B cell (primary cell): ENCODE measurements at regions not wholly inside any gene's neighbourhood (a gene's known extent, or its start where the extent isn't known, plus 50 kb on each side); places are given as distances from the start of the nearest gene placed in this dataset.

Source experiments
- EZH2 ChIP-seq: IDR thresholded peaks from 2 replicates; pipeline ENCODE4 v1.6.1; 2012; ENCODE audit warnings: borderline replicate concordance, low read depth, mild to moderate bottlenecking, moderate library complexity, low read length; ENCODE audit not compliant: insufficient read depth, poor library complexity, severe bottlenecking
- TF ChIP-seq, protein P1 (sequence below): fragments of 200-600 bp; IDR thresholded peaks from one replicate; pipeline ENCODE4 v1.8.0; 2022; ENCODE audit warnings: antibody characterized with exemption, mild to moderate bottlenecking

DNA sequence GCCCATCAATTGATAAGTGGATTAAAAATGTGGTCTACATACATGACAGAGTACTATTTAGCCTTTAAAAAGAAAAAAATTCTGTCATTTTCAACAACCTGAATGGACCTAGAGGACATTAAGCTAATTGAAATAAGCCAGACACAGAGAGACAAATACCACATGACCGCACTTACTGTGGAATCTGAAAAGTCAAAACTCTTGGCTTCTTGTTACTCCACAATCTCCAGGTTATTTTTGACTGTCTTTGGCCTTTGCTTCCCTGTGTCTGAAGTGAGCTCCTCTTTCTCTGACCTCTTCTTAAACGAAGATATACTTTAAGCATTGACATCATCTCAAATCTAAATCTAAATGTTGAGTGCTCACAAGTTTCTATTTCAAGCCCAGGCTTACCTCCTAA lies 265.5 kb upstream of the ADRA1B start:
- TF ChIP-seq, protein P1, sequence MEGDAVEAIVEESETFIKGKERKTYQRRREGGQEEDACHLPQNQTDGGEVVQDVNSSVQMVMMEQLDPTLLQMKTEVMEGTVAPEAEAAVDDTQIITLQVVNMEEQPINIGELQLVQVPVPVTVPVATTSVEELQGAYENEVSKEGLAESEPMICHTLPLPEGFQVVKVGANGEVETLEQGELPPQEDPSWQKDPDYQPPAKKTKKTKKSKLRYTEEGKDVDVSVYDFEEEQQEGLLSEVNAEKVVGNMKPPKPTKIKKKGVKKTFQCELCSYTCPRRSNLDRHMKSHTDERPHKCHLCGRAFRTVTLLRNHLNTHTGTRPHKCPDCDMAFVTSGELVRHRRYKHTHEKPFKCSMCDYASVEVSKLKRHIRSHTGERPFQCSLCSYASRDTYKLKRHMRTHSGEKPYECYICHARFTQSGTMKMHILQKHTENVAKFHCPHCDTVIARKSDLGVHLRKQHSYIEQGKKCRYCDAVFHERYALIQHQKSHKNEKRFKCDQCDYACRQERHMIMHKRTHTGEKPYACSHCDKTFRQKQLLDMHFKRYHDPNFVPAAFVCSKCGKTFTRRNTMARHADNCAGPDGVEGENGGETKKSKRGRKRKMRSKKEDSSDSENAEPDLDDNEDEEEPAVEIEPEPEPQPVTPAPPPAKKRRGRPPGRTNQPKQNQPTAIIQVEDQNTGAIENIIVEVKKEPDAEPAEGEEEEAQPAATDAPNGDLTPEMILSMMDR: no peak
- no peak for TF ChIP-seq EZH2
